H9 (cell line): ENCODE measurements at regions not wholly inside any gene's neighbourhood (a gene's known extent, or its start where the extent isn't known, plus 50 kb on each side); places are given as distances from the start of the nearest gene placed in this dataset.

ENCODE experiments used
- DNase-seq: peaks from one replicate; pipeline ENCODE4 v3.0.0-alpha.2; 2017
- H2AFZ ChIP-seq: one replicate; pipeline ENCODE4 v1.6.1; 2013; ENCODE audit warnings: mild to moderate bottlenecking, low read length, control low read depth, moderate library complexity
- H2AK5ac ChIP-seq: 2 replicates; pipeline ENCODE4 v1.6.1; 2013; ENCODE audit warnings: low read length, control low read depth, mixed read lengths; ENCODE audit not compliant: insufficient read length
- H2BK120ac ChIP-seq: one replicate; pipeline ENCODE4 v1.6.1; 2013; ENCODE audit warnings: low read depth, mild to moderate bottlenecking, low read length, control low read depth, inconsistent platforms; ENCODE audit not compliant: poor library complexity, severe bottlenecking
- H2BK12ac ChIP-seq: 2 replicates; pipeline ENCODE4 v1.6.1; 2013; ENCODE audit warnings: low read length, control low read depth, mixed read lengths, low read depth; ENCODE audit not compliant: insufficient read length
- H2BK15ac ChIP-seq: 2 replicates; pipeline ENCODE4 v1.6.1; 2013; ENCODE audit warnings: low read depth, low read length, control low read depth
- H2BK20ac ChIP-seq: one replicate; pipeline ENCODE4 v1.6.1; 2013; ENCODE audit warnings: low read depth, mild to moderate bottlenecking, low read length, control low read depth, inconsistent platforms; ENCODE audit not compliant: poor library complexity, severe bottlenecking
- H2BK5ac ChIP-seq: 2 replicates; pipeline ENCODE4 v1.6.1; 2013; ENCODE audit warnings: low read length, control low read depth, mixed read lengths; ENCODE audit not compliant: insufficient read length
- H3K14ac ChIP-seq: 2 replicates; pipeline ENCODE4 v1.6.1; 2013; ENCODE audit warnings: low read length, control low read depth; ENCODE audit not compliant: insufficient read depth
- H3K18ac ChIP-seq: 2 replicates; pipeline ENCODE4 v1.6.1; 2013; ENCODE audit warnings: low read depth, mild to moderate bottlenecking, mixed read lengths, low read length, control low read depth; ENCODE audit not compliant: insufficient read length
- H3K23ac ChIP-seq: 2 replicates; pipeline ENCODE4 v1.6.1; 2013; ENCODE audit warnings: low read length, control low read depth, mixed read lengths, low read depth; ENCODE audit not compliant: insufficient read length
- H3K23me2 ChIP-seq: 2 replicates; pipeline ENCODE4 v1.6.1; 2013; ENCODE audit warnings: low read depth, mild to moderate bottlenecking, mixed read lengths, low read length, control low read depth; ENCODE audit not compliant: insufficient read length, poor library complexity, severe bottlenecking
- H3K27ac ChIP-seq: 2 replicates; pipeline ENCODE4 v1.5.1; 2013; ENCODE audit warnings: low read length, control low read depth, mixed read lengths, low read depth; ENCODE audit not compliant: insufficient read length
- H3K27me3 ChIP-seq: 2 replicates; pipeline ENCODE4 v1.6.1; 2013; ENCODE audit warnings: low read length, control low read depth, inconsistent platforms; ENCODE audit not compliant: insufficient read depth
- H3K4ac ChIP-seq: 2 replicates; pipeline ENCODE4 v1.6.1; 2013; ENCODE audit warnings: low read depth, mild to moderate bottlenecking, control low read depth, inconsistent platforms, low read length, moderate library complexity
- H3K4me1 ChIP-seq: 2 replicates; pipeline ENCODE4 v1.6.1; 2013; ENCODE audit warnings: low read length, control low read depth, inconsistent platforms; ENCODE audit not compliant: insufficient read depth
- H3K4me2 ChIP-seq: 2 replicates; pipeline ENCODE4 v1.6.1; 2013; ENCODE audit warnings: low read length, control low read depth, mixed read lengths; ENCODE audit not compliant: insufficient read length, insufficient read depth
- H3K56ac ChIP-seq: 2 replicates; pipeline ENCODE4 v1.6.1; 2013; ENCODE audit warnings: low read depth, mild to moderate bottlenecking, mixed read lengths, low read length, control low read depth; ENCODE audit not compliant: insufficient read length
- H3K79me1 ChIP-seq: 2 replicates; pipeline ENCODE4 v1.6.1; 2013; ENCODE audit warnings: low read depth, mild to moderate bottlenecking, moderate library complexity, low read length, control low read depth, inconsistent platforms; ENCODE audit not compliant: insufficient read depth, poor library complexity, severe bottlenecking
- H3K79me2 ChIP-seq: 2 replicates; pipeline ENCODE4 v1.6.1; 2013; ENCODE audit warnings: low read length, control low read depth, inconsistent platforms; ENCODE audit not compliant: insufficient read depth
- H3K9ac ChIP-seq: 2 replicates; pipeline ENCODE4 v1.6.1; 2013; ENCODE audit warnings: low read length, control low read depth, mixed read lengths; ENCODE audit not compliant: insufficient read length; ENCODE audit errors: extremely low read depth
- H3K9me3 ChIP-seq: one replicate; pipeline ENCODE4 v1.6.1; 2013; ENCODE audit warnings: low read depth, low read length, inconsistent platforms; ENCODE audit not compliant: control insufficient read depth
- H3T11ph ChIP-seq: one replicate; pipeline ENCODE4 v1.6.1; 2013; ENCODE audit warnings: mild to moderate bottlenecking, low read length, control low read depth, inconsistent platforms
- H4K20me1 ChIP-seq: one replicate; pipeline ENCODE4 v1.6.1; 2013; ENCODE audit not compliant: control insufficient read depth, insufficient read length, insufficient read depth
- H4K5ac ChIP-seq: 2 replicates; pipeline ENCODE4 v1.6.1; 2013; ENCODE audit warnings: low read depth, mild to moderate bottlenecking, mixed read lengths, low read length, control low read depth; ENCODE audit not compliant: insufficient read length
- H4K8ac ChIP-seq: replicated peaks from 2 replicates; pipeline ENCODE4 v1.6.1; 2013; ENCODE audit warnings: low read length, control low read depth, mixed read lengths, low read depth; ENCODE audit not compliant: insufficient read length
- H4K91ac ChIP-seq: 2 replicates; pipeline ENCODE4 v1.6.1; 2013; ENCODE audit warnings: low read depth, mild to moderate bottlenecking, moderate library complexity, mixed read lengths, low read length, control low read depth; ENCODE audit not compliant: insufficient read length
- H3K27ac Mint-ChIP-seq, 3 experiments: 2 replicates in 2 of 3; 3 replicates in 1 of 3; pipeline ENCODE4 v1.8.0; 2020 to 2021; ENCODE audit warnings: mixed read lengths in 3 of 3, mild to moderate bottlenecking in 1 of 3, moderate library complexity in 1 of 3
- H3K27me3 Mint-ChIP-seq: 2 replicates; pipeline ENCODE4 v1.8.0; 2021; ENCODE audit warnings: low read depth, mild to moderate bottlenecking, moderate library complexity, mixed read lengths
- H3K36me3 Mint-ChIP-seq, 3 experiments: 2 replicates in 2 of 3; 3 replicates in 1 of 3; pipeline ENCODE4 v1.8.0; 2020 to 2021; ENCODE audit warnings: low read depth in 3 of 3, mixed read lengths in 3 of 3; ENCODE audit not compliant: insufficient read depth in 1 of 3
- H3K4me1 Mint-ChIP-seq, 2 experiments: 2 replicates each; pipeline ENCODE4 v1.8.0; 2020; ENCODE audit warnings: mixed read lengths in 2 of 2
- H3K4me3 Mint-ChIP-seq, 2 experiments: 2 replicates in 1 of 2; 3 replicates in 1 of 2; pipeline ENCODE4 v1.8.0; 2020 to 2021; ENCODE audit warnings: mild to moderate bottlenecking in 2 of 2, mixed read lengths in 2 of 2, moderate library complexity in 1 of 2
- H3K9me3 Mint-ChIP-seq, 2 experiments: 2 replicates in 1 of 2; 3 replicates in 1 of 2; pipeline ENCODE4 v1.8.0; 2020; ENCODE audit warnings: mild to moderate bottlenecking in 2 of 2, mixed read lengths in 2 of 2, moderate library complexity in 1 of 2
- WGBS: extraction: QIAGEN DNeasy Blood & Tissue Kit; methylation state at CpG from one replicate; pipeline ENCODE4 v1.1.7; 2013; ENCODE audit warnings: missing lambda C conversion rate, low lambda C conversion rate, mixed read lengths; ENCODE audit not compliant: insufficient read length; ENCODE audit errors: extremely low coverage; 5-methylcytosine and 5-hydroxymethylcytosine counted together
- TF ChIP-seq, protein P1 (sequence below): fragments of 200-600 bp; sonication (generic); conservative IDR thresholded peaks from 3 replicates; pipeline ENCODE4 v1.8.0; 2021; ENCODE audit warnings: antibody characterized with exemption, mild to moderate bottlenecking

GRCh38 chr5:120012431-120012830, 383.1 kb downstream of the FAM170A start:
- no peaks in the 10 kb centered on the region for H3K27me3 ChIP-seq
- no peak overlapping the region for H3K9ac ChIP-seq
- H3K27me3 Mint-ChIP-seq: no peaks in the 10 kb centered on the region
- H4K8ac ChIP-seq: no peak overlapping the region
- H3K4ac ChIP-seq: no peak overlapping the region
- no peaks in the 10 kb centered on the region for H3K9me3 Mint-ChIP-seq
- no peaks in the 10 kb centered on the region for H3K79me2 ChIP-seq
- no peaks in the 10 kb centered on the region for H3K79me1 ChIP-seq
- no peak overlapping the region for H3K18ac ChIP-seq
- H2BK12ac ChIP-seq: no peak overlapping the region
- H3K27ac ChIP-seq: no peak overlapping the region
- H3K4me1 Mint-ChIP-seq: peaks cover 13 to 20% of the 10 kb centered on the region in 2 experiments
- H3T11ph ChIP-seq: no peak overlapping the region
- no peak overlapping the region for H4K91ac ChIP-seq
- H3K9me3 ChIP-seq: no peaks in the 10 kb centered on the region
- DNase-seq: no peak
- H4K20me1 ChIP-seq: no peaks in the 10 kb centered on the region
- no peak overlapping the region for H2AK5ac ChIP-seq
- H3K56ac ChIP-seq: no peak overlapping the region
- TF ChIP-seq, protein P1, sequence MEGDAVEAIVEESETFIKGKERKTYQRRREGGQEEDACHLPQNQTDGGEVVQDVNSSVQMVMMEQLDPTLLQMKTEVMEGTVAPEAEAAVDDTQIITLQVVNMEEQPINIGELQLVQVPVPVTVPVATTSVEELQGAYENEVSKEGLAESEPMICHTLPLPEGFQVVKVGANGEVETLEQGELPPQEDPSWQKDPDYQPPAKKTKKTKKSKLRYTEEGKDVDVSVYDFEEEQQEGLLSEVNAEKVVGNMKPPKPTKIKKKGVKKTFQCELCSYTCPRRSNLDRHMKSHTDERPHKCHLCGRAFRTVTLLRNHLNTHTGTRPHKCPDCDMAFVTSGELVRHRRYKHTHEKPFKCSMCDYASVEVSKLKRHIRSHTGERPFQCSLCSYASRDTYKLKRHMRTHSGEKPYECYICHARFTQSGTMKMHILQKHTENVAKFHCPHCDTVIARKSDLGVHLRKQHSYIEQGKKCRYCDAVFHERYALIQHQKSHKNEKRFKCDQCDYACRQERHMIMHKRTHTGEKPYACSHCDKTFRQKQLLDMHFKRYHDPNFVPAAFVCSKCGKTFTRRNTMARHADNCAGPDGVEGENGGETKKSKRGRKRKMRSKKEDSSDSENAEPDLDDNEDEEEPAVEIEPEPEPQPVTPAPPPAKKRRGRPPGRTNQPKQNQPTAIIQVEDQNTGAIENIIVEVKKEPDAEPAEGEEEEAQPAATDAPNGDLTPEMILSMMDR: no peak
- no peak overlapping the region for H2BK15ac ChIP-seq
- no peak overlapping the region for H4K5ac ChIP-seq
- no peaks in the 10 kb centered on the region; the same call in 1 of the 2 replicates for H3K4me1 ChIP-seq
- H3K23ac ChIP-seq: no peak overlapping the region
- no peak overlapping the region for H3K14ac ChIP-seq
- no peak overlapping the region for H2BK5ac ChIP-seq
- H3K4me2 ChIP-seq: no peak overlapping the region
- H3K36me3 Mint-ChIP-seq: no peaks in the 10 kb centered on the region
- H3K4me3 Mint-ChIP-seq: no peak overlapping the region
- no CpG with 5 or more reads among the region's 1 CpG for WGBS
- H2BK120ac ChIP-seq: no peak overlapping the region
- H2AFZ ChIP-seq: no peak overlapping the region
- H2BK20ac ChIP-seq: no peak overlapping the region
- no peak overlapping the region for H3K27ac Mint-ChIP-seq
- no peaks in the 10 kb centered on the region for H3K23me2 ChIP-seq
